H1 (cell line): ENCODE measurements at regions not wholly inside any gene's neighbourhood (a gene's known extent, or its start where the extent isn't known, plus 50 kb on each side); places are given as distances from the start of the nearest gene placed in this dataset.

Source experiments
- CHD2 ChIP-seq: IDR thresholded peaks from 2 replicates; pipeline ENCODE4 v1.6.1; 2012; ENCODE audit warnings: low read length, improper control_type of control experiment
- EP300 ChIP-seq, 2 experiments: IDR thresholded peaks; 1 replicate in 1 of 2; 2 replicates in 1 of 2; pipeline ENCODE4 v1.6.1; 2011 to 2012; ENCODE audit warnings: low read depth in 2 of 2, low read length in 2 of 2, mild to moderate bottlenecking in 2 of 2, borderline replicate concordance in 1 of 2, inconsistent platforms in 1 of 2, moderate library complexity in 1 of 2
- MAFK ChIP-seq: IDR thresholded peaks from 2 replicates; pipeline ENCODE4 v1.6.1; 2012; ENCODE audit warnings: low read depth, mild to moderate bottlenecking, improper control_type of control experiment, low read length
- POLR2A ChIP-seq, 2 experiments: IDR thresholded peaks; 1 replicate in 1 of 2; 2 replicates in 1 of 2; pipeline ENCODE4 v1.6.1; 2011; ENCODE audit warnings: low read depth in 2 of 2, low read length in 2 of 2, mild to moderate bottlenecking in 2 of 2; ENCODE audit errors: control extremely low read depth in 1 of 2
- POLR2AphosphoS5 ChIP-seq: IDR thresholded peaks from 2 replicates; pipeline ENCODE4 v1.6.1; 2011; ENCODE audit warnings: low read depth, low read length
- RAD21 ChIP-seq, 2 experiments: IDR thresholded peaks in 1 of 2; conservative IDR thresholded peaks in 1 of 2; 2 replicates each; pipeline ENCODE4 v1.6.1; 2011; ENCODE audit warnings: low read depth in 2 of 2, low read length in 2 of 2, improper control_type of control experiment in 1 of 2, inconsistent platforms in 1 of 2, mild to moderate bottlenecking in 1 of 2, moderate library complexity in 1 of 2
- TF ChIP-seq, protein P1 (sequence below), 3 experiments: IDR thresholded peaks; 1 replicate in 2 of 3; 2 replicates in 1 of 3; pipeline versions ENCODE4 v1.5.1 to v1.6.1; 2011; ENCODE audit warnings: low read length in 3 of 3, mild to moderate bottlenecking in 3 of 3, inconsistent platforms in 2 of 3, low read depth in 1 of 3, moderate library complexity in 1 of 3; ENCODE audit not compliant: insufficient read depth in 1 of 3; ENCODE audit errors: control extremely low read depth in 1 of 3

DNA sequence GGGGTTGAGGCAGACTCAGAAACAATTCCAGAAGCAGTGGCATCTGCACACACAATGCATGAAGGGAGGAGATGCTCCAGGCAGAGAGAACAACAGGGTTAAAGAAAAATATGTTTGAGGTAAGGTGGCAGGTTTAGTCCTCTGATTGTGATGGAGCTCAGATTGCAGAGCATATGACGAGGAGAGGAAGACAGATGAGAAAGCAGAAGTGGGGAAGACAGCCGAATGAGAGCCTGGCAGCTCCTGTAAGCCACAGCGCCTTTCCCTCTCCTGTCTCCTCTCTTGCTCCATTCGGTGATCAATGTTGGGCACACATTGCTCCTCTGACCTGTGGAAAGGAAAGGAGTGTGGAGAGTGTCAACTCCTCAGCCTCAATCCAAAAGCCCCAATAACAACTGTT lies 372.2 kb downstream of the GXYLT1 start:
- TF ChIP-seq MAFK (no peak), POLR2AphosphoS5 (no peak), POLR2A (IDR thresholded peaks at IDR 0.05; ENCODE audit: control extremely low read depth in 1 of 2, low read depth in 2 of 2, low read length in 2 of 2) (no peak), EP300 (IDR thresholded peaks at IDR 0.05; ENCODE audit: borderline replicate concordance in 1 of 2, low read depth in 2 of 2, low read length in 2 of 2) (no peak), CHD2 (no peak), RAD21 (IDR thresholded peaks at IDR 0.05 in 1 of 2, conservative IDR thresholded peaks at IDR 0.05 in 1 of 2; ENCODE audit: low read depth in 2 of 2, low read length in 2 of 2) (no peak)
- TF ChIP-seq, protein P1, sequence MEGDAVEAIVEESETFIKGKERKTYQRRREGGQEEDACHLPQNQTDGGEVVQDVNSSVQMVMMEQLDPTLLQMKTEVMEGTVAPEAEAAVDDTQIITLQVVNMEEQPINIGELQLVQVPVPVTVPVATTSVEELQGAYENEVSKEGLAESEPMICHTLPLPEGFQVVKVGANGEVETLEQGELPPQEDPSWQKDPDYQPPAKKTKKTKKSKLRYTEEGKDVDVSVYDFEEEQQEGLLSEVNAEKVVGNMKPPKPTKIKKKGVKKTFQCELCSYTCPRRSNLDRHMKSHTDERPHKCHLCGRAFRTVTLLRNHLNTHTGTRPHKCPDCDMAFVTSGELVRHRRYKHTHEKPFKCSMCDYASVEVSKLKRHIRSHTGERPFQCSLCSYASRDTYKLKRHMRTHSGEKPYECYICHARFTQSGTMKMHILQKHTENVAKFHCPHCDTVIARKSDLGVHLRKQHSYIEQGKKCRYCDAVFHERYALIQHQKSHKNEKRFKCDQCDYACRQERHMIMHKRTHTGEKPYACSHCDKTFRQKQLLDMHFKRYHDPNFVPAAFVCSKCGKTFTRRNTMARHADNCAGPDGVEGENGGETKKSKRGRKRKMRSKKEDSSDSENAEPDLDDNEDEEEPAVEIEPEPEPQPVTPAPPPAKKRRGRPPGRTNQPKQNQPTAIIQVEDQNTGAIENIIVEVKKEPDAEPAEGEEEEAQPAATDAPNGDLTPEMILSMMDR (IDR thresholded peaks at IDR 0.05; ENCODE audit: control extremely low read depth in 1 of 3, insufficient read depth in 1 of 3, low read depth in 1 of 3, low read length in 3 of 3), result no peak
